ENCODE measurements at regions not wholly inside any gene's neighbourhood (a gene's known extent, or its start where the extent isn't known, plus 50 kb on each side); places are given as distances from the start of the nearest gene placed in this dataset.

DNA sequence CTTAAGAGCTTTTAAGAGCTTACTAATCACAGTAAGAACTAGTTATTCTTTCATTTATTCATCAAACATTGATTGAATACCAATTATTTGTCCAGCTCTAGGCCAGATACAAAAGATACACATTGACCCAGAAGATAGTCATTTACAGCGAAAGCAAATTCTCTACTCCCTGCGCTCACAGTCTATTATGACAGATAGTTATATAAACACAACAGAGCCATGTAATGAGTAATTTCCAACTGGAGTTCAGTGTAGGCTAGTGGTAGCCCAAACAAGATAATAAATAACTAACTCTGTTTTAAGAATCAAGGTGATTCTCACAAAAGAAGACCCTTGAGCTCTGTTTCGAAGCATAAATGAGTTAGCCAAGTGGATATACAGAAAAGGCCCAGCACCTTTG is 397.8 kb upstream of the TLE4 start:
- TF ChIP-seq CTCF (conservative IDR thresholded peaks at IDR 0.05; ENCODE audit: low read depth, low read length) (no peak), EZH2 (IDR thresholded peaks at IDR 0.05; ENCODE audit: borderline replicate concordance, low read depth, low read length, poor library complexity, severe bottlenecking) (no peak)

All from A673 (cell line).